Neural crest cell (in vitro differentiated cells): ENCODE measurements at regions not wholly inside any gene's neighbourhood (a gene's known extent, or its start where the extent isn't known, plus 50 kb on each side); places are given as distances from the start of the nearest gene placed in this dataset.

Experiments
- DNase-seq: peaks from one replicate; pipeline ENCODE4 v3.0.0; 2021; ENCODE audit warnings: low read depth, mixed read lengths, low spot score
- H3K27ac Mint-ChIP-seq: one replicate; pipeline ENCODE4 v1.8.0; 2021; ENCODE audit warnings: mild to moderate bottlenecking, mixed read lengths; ENCODE audit not compliant: unreplicated experiment
- H3K27me3 Mint-ChIP-seq: 2 replicates; pipeline ENCODE4 v1.8.0; 2021; ENCODE audit warnings: low read depth, mild to moderate bottlenecking, mixed read lengths
- H3K36me3 Mint-ChIP-seq: 2 replicates; pipeline ENCODE4 v1.8.0; 2021; ENCODE audit warnings: low read depth, mild to moderate bottlenecking, mixed read lengths
- H3K4me1 Mint-ChIP-seq: 2 replicates; pipeline ENCODE4 v1.8.0; 2021; ENCODE audit warnings: mixed read lengths
- H3K4me3 Mint-ChIP-seq: one replicate; pipeline ENCODE4 v1.8.0; 2021; ENCODE audit warnings: mild to moderate bottlenecking, mixed read lengths
- H3K9me3 Mint-ChIP-seq: 2 replicates; pipeline ENCODE4 v1.8.0; 2021; ENCODE audit warnings: mixed read lengths
- CTCF ChIP-seq: fragments of 200-600 bp; sonication (generic); conservative IDR thresholded peaks from 2 replicates; pipeline ENCODE4 v1.5.0; 2021; ENCODE audit warnings: antibody characterized with exemption, mild to moderate bottlenecking

DNA sequence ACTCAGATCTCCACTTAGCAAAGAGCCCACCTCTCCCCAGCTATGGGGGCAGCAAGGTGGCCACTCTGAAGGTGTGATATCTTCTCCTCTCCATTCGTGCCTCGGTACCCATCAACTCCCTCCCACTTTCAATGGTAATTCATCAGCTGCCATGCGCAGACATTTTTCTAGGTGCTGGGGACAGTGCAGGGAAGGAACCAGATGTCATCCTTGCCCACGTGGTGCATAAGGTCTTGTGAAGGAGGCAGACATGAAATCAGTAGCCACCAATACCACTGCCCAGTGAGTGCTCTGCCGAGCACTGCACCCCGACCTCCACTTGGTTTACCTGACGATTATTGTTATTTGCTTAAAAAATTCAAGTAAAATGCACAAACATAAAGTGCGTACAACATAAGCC lies 76.3 kb upstream of the CSF3R start:
- H3K27ac Mint-ChIP-seq = no peak overlapping the region
- no peak overlapping the region for H3K4me3 Mint-ChIP-seq
- H3K36me3 Mint-ChIP-seq = no peaks in the 10 kb centered on the region
- peaks cover 27% of the 10 kb centered on the region for H3K27me3 Mint-ChIP-seq
- no peaks in the 10 kb centered on the region for H3K9me3 Mint-ChIP-seq
- H3K4me1 Mint-ChIP-seq = no peaks in the 10 kb centered on the region
- DNase-seq = no peak
- TF ChIP-seq CTCF = no peak

DNA sequence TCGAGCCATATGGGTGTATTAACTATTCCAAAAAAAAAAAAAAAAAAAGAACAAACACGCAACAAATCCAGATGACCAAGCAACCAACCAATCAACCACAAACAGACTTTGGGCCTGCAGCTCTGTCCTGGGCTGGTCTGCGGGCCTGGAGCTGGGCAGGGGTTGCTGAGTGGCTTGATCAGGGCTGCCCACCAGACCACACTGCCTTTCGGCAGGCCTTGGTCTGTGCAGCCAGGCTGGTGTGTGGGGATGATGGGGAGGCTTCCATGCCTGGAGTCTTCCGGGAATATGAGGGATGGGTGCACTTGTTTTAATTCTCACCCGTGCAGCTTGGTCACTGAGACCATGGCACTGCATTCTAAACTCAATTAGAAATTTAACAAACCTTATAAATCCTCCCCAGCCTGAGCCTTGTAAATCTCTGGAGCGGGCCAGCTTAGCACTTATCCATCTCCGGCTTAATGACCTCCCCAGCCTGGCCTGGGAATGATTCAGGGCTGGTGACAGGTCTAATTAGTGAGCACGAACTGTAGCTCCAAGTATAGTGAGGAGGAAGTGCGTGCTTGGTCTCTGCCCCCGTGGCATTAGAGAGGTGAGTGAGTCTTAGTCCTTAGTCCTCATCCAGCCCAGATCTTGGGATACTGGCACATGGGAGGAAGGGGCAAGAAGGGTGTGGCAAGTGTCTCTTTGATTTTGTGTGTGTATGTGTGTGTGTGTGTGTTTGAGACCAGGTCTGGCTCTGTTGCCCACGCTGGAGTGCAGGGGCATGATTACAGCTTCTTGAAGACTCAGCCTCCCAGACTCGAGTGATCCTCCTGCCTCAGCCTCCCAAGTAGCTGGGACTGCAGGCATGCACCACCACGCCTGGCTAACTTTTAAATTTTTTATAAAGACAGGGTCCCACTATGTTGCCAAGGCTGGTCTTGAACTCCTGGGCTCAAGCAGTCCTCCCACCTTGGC lies 74.6 kb upstream of the CSF3R start:
- Mint-ChIP-seq H3K27ac (no peak overlapping the region), H3K36me3 (no peaks in the 10 kb centered on the region), H3K4me1 (no peaks in the 10 kb centered on the region), H3K4me3 (no peak overlapping the region), H3K9me3 (no peaks in the 10 kb centered on the region), H3K27me3 (peaks cover 40% of the 10 kb centered on the region)
- no peak for DNase-seq
- no peak for TF ChIP-seq CTCF

GRCh38 chr1:36555041-36555440 lies 72.3 kb upstream of the CSF3R start:
- Mint-ChIP-seq H3K4me1 (no peaks in the 10 kb centered on the region), H3K4me3 (no peak overlapping the region), H3K9me3 (no peaks in the 10 kb centered on the region), H3K27ac (no peak overlapping the region), H3K27me3 (peaks cover 63% of the 10 kb centered on the region), H3K36me3 (no peaks in the 10 kb centered on the region)
- no peak for DNase-seq
- TF ChIP-seq CTCF = no peak

DNA sequence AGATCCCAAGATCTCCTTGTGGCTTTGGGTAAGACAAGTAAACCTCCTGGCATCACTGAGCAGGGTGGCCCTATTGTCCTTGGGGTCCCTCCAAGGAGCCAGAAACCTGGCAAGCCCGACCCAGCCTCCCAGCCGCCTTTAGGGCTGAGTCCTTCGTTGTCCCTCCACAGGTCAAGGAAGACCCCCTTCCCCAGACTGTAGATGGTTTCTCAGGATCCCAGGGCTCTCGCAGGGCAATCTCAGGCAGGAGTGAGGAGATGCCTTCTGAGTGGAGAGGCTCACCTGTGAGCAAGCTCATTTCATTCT lies 71.6 kb upstream of the CSF3R start:
- Mint-ChIP-seq H3K4me3 (no peak overlapping the region), H3K4me1 (no peaks in the 10 kb centered on the region), H3K9me3 (no peaks in the 10 kb centered on the region), H3K36me3 (no peaks in the 10 kb centered on the region), H3K27ac (no peak overlapping the region), H3K27me3 (peaks cover 70% of the 10 kb centered on the region)
- DNase-seq = no peak
- TF ChIP-seq CTCF = no peak

- peak; percentile 84 for DNase-seq
- TF ChIP-seq CTCF = peak; percentile 86
- H3K27me3 Mint-ChIP-seq = peaks cover 75% of the 10 kb centered on the region
- no peaks in the 10 kb centered on the region for H3K36me3 Mint-ChIP-seq
- H3K4me1 Mint-ChIP-seq = no peaks in the 10 kb centered on the region
- H3K9me3 Mint-ChIP-seq = no peaks in the 10 kb centered on the region
- H3K4me3 Mint-ChIP-seq = no peak overlapping the region
- no peak overlapping the region for H3K27ac Mint-ChIP-seq
These were observed 71.0 kb upstream of the CSF3R start for GRCh38 chr1:36553591-36554322.
